Limb (tissue), 2 donors: ENCODE measurements at regions not wholly inside any gene's neighbourhood (a gene's known extent, or its start where the extent isn't known, plus 50 kb on each side); places are given as distances from the start of the nearest gene placed in this dataset.
A peak's percentile ranks its signal among the peaks of the same experiment; 100 is the strongest.
"Not testable (repeated sequence)": the region's sequence is repeated elsewhere in the genome, so short reads cannot be mapped to it uniquely, and the experiment has no call there.

Source experiments
- DNase-seq, 2 donors: peaks; one replicate each; pipeline ENCODE4 v3.0.0-alpha.2; 2016; ENCODE audit errors: extremely low spot score in 2 of 2

DNA sequence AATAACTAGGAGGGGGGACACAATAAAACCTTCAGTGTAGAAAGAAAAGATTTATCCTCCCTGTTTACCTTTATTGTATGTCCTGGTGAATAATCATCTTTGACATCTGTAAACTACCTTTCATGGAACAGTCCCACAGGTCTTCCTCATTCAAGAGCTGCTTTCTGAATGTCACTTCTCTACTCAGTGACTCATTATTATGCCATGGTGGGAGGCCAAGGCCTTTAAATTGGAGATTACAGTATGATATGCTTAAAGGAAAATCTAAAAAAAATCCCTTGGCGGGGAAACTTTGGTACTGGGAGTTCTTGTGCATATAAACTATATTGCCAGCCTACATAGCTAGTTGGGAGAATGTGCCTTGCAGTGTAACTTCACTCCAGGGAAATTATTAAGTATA is 713.0 kb downstream of the TDRD15 start:
- DNase-seq, result no peak

GRCh38 chr2:21837168-21837960 is 713.6 kb downstream of the TDRD15 start:
- DNase-seq, result no peak

GRCh38 chr2:21841341-21841740 is 717.6 kb downstream of the TDRD15 start:
- no peak for DNase-seq

DNA sequence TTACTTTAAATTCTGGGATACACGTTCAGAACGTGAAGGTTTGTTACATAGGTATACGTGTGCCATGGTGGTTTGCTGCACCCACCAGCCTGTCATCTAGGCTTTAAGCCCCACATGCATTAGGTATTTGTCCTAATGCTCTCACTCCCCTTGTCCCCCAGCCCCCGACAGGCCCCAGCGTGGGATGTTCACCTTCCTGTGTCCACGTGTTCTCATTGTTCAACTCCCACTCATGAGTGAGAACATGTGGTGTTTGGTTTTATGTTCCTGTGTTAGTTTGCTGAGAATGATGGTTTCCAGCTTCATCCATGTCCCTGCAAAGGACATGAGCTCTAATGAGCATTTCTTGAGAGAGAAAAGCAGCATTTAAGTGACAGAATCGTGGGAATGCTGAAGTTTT is 726.6 kb downstream of the TDRD15 start:
- not testable (repeated sequence) for DNase-seq

DNA sequence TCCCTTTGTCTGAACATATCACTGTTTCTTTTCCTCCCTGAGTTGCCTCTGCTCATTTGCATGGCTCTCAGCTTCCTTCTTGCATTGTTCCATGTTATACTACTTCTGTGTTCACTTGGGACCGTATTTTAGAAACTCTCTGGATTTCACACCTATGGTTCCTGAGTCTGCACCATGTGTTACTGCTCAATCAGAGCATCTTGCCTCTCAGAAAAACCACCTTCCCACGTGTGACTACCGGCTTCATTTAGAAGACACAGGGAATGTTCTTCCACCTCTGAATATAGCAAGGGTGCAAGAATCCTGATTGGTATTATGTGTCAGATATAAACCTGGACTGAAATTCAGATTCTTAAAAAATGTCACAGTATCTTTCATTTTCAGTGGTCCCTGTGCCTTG is 731.2 kb downstream of the TDRD15 start:
- DNase-seq, result no peak

DNA sequence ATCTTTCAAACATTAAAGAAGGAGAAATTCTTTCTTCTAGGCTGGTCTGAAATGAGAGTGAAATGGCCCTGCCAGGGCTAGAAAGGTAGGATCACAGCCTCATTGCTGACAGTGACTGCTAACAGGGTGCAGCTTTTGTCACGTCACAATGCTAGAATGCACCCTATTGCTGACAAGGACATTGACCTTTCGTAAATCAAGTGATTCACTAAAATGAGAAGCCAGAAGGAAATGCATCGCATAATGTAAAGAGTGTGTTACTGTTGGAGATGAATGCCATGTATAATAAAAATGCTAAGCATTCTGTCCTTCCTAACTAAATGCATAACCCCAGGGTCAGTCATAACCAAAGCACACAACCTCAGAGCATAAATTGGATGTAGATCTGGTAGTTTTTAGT is 732.9 kb downstream of the TDRD15 start:
- no peak for DNase-seq

DNA sequence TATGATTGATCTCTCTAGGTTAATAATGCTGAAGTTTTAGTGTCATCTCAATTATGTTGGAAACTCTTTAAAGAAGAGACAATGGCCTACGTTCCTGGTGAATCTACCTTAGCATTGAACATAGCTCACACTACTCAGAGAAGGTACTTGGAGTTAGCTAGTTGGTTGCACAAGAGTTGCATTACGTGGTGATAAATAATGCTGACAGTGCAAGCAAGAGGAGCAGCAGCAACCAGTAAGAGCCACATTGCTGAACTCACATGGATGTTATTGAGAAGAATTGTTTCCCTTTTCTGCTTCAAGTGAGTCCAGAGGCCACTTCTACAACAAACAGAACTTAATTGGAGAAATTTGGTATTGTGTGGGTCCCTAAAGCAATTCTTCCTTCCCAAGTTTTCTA is 737.1 kb downstream of the TDRD15 start:
- DNase-seq, result no peak

DNA sequence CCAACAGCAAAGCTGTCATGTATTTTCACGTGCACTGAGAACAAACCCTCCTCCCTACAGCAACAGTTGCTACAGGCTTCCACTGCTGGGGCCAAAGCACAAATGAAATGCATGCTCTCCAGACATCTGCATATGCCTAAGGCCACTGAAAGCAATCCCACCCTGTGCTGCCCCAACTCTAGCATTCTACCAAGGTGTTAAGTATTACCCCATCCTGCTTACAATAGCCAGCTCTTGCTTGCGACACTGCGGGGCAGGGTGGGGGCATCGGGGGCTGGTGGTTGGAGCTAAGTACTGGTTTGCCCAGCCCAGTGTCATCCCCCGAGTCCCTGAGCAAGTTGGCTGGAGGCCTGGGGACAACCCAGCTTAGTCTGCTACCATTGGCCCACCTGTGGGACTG is 742.5 kb downstream of the TDRD15 start:
- no peak for DNase-seq

DNA sequence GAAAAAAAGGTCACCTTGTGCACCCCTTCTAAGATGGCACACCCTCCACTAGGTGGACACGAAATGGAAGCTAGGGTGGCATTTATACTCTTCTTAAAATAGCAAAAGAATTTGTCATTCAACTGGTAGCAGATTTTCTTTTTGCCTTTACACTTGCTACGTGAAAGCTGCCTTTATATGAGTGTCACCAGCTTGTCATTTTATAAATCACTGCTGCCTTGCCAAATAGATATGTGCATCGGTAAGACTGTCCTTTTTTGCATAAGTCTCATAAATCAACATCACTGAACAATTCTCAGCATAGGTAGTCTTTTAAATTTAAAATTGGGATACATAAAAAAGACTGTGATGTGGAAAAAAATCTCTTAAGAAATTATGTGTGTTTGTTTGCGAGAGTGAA is 764.1 kb downstream of the TDRD15 start:
- no peak for DNase-seq

- DNase-seq, result no peak
These were observed 766.3 kb downstream of the TDRD15 start for GRCh38 chr2:21890041-21890440.

GRCh38 chr2:21890716-21891115 is 766.9 kb downstream of the TDRD15 start:
- no peak for DNase-seq

- no peak for DNase-seq
These were observed 767.4 kb downstream of the TDRD15 start for GRCh38 chr2:21891191-21891590.

DNA sequence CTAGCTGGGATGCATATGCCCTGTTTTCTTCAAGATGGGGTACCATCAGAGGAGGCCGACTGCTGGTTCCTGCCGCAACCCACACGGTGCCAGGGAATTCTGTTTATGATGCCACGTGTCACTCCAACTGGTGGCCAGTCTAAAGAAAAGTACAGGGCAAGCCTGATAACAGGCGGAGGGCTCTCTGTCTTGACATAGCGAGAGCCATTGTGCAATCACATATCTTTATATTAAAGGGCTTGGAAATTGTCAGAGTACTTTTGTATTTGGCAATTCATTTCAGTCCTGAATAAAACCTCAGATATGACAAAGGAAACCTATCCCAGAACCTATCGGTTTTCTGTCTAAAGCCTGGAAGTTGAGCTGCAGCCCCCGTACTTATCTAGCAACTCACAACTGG is 768.4 kb downstream of the TDRD15 start:
- DNase-seq, result no peak

DNA sequence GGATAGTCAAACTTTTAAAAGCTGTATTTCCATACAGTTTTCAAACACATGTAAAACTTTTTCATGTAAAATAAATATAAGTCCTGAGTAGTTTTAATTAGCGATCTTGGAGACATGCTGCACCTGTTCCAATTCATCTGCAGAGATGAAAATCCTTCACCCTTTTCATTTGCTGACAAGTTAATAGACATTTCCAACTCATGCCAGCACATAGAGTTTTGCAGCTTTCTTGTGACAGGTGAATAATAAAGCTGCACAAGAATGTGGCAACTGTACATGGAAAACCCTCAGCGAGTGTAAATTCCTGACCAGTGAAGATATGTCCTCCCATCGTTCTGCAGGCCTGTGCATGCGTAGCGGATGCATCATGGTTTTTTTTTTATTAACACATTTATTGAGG is 771.4 kb downstream of the TDRD15 start:
- DNase-seq, result no peak

GRCh38 chr2:21908712-21909380 is 785.1 kb downstream of the TDRD15 start:
- DNase-seq, result not testable (repeated sequence)

GRCh38 chr2:21910832-21911507 is 787.2 kb downstream of the TDRD15 start:
- DNase-seq, result no peak

GRCh38 chr2:21912405-21912804 is 788.6 kb downstream of the TDRD15 start:
- no peak for DNase-seq

DNA sequence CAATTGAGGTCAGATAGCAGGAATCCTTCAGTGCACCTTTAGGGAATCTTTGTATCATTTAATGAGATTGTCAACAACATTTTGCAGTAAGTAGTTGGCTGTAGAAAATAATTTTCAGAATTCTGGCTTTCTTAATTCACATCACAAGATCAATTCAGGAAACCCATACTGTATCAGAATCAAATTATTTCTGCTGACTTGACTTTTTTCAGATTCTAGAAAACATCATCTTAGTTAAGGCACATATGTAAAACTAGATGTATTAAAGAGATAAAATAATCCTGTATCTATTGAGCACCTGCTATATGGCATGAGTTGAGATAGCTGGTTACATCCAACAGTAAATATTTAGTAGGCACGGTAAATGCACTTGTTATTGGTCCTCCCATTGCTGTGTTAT is 791.4 kb downstream of the TDRD15 start:
- no peak for DNase-seq

GRCh38 chr2:21916934-21917522 is 793.3 kb downstream of the TDRD15 start:
- DNase-seq, result peak in 1 of 2 donors; percentile 32

DNA sequence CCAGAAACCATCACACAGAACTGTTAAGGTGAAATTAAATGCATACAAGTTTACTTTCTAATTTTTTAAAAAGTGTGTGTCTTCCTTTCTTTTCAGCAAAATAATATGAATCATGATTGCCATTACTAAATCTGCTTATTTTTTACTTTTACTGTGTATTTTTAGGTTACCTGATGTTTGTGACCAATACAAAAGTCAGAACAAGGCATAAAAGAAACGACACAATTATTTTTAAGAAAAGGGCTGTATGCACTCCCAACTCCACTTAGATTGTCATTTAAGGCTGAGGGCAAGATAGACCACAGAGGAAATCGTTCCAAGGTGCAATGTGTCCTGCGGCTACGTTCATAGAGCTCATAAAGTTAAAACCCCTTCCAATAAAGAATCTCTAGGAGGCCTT is 797.0 kb downstream of the TDRD15 start:
- DNase-seq, result no peak

DNA sequence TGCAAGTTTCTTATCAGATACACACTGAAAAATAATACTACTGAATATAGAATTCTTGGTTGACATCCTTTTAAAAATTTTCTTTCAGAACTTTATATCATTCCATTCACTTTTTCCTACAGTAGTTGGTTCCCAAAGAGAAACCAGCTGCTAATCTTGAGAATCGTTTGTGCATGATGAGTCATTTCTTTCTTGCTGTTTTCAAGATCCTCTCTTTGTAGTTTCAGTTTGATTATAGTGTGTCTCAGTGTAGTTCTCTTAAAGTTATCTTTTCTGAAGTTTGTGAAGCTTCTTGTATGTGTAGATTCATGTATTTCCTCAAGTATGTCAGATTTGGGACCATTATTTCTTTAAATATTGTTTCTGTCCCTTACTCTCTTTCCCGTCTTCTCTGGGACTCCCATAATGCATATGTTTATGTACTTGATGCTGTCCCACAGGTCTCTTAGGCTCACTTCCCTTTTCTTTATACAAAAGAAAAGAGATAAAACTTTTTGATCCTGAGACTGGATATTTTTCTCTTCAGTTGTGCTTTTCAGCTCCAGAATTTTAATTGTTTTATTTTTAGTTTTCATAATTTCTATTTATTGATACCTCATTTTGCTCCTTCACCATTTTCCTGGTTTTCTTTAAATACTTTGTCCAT is 801.0 kb downstream of the TDRD15 start:
- no peak for DNase-seq

- no peak for DNase-seq
These were observed 804.5 kb downstream of the TDRD15 start for GRCh38 chr2:21928292-21928691.
